Heart left ventricle (tissue), 13 donors: ENCODE measurements at regions not wholly inside any gene's neighbourhood (a gene's known extent, or its start where the extent isn't known, plus 50 kb on each side); places are given as distances from the start of the nearest gene placed in this dataset.

ENCODE experiments used
- CTCF ChIP-seq, 12 donors: fragments of 200-600 bp; sonication (generic) in 4 of 12; IDR thresholded peaks; one replicate each; pipeline versions ENCODE4 v1.5.0 to v1.8.0; 2018 to 2022; ENCODE audit warnings: antibody characterized with exemption in 12 of 12, mild to moderate bottlenecking in 5 of 12
- POLR2A ChIP-seq, 2 donors: fragments of 450-650 bp; IDR thresholded peaks; one replicate each; pipeline ENCODE4 v1.6.1; 2017; ENCODE audit warnings: antibody characterized with exemption in 2 of 2, mild to moderate bottlenecking in 2 of 2, moderate library complexity in 2 of 2
- donor health status: ischemic (EF 13 %, LVEDD 7.1; RV severe dilation, severe dysfunction).
- donor health status: DM: no; HTN: yes; CAD: no.
- donor health status: DM: no; HTN: no; CAD: no.
- donor health status: ischemic (EF 25% LVEDD 6.9; RV normal size, moderate dysfunction).
- donor health status: ischemic (EF 25% LVEDD 5.7; RV mildly dilated, moderate dysfunction).
- donor health status: ischemic (EF 35%, LVEDD 5.7; RV mildly dilated, moderate dysfunction).
- donor health status: nonischemic (EF 11% LVEDD 7.7; RV severe dilation, severe dysfunction).
- donor health status: DM: yes; HTN: yes; CAD: no.
- donor health status: PGD.
- donor health status: ischemic (EF 29% LVEDD 5.4; RV normal size, mild dysfunction).
- donor health status: nonischemic (EF 23%, LVEDD 6.1; RV moderate dilation, normal function).

GRCh38 chr2:144578099-144578498 lies 58.2 kb upstream of the ZEB2 start:
- TF ChIP-seq CTCF (IDR thresholded peaks at IDR 0.05), result no peak
- no peak for TF ChIP-seq POLR2A (IDR thresholded peaks at IDR 0.05)
